HepG2 (cell line): ENCODE measurements at regions not wholly inside any gene's neighbourhood (a gene's known extent, or its start where the extent isn't known, plus 50 kb on each side); places are given as distances from the start of the nearest gene placed in this dataset.

ENCODE experiments used
- AHDC1 ChIP-seq: sonication (generic); formaldehyde crosslinking; IDR thresholded peaks from 2 replicates; pipeline ENCODE4 v1.5.1; 2020; ENCODE audit warnings: mild to moderate bottlenecking, missing genetic modification reagents, borderline replicate concordance
- GRHL1 ChIP-seq: sonication (generic); formaldehyde crosslinking; conservative IDR thresholded peaks from 2 replicates; pipeline ENCODE4 v1.8.0; 2022; ENCODE audit warnings: missing genetic modification reagents
- HOXD1 ChIP-seq: sonication (generic); formaldehyde crosslinking; IDR thresholded peaks from 2 replicates; pipeline ENCODE4 v1.5.0; 2020; ENCODE audit warnings: missing genetic modification reagents
- IRX3 ChIP-seq: sonication (generic); formaldehyde crosslinking; IDR thresholded peaks from 2 replicates; pipeline ENCODE4 v1.8.1; 2023; ENCODE audit warnings: mild to moderate bottlenecking, low read depth, missing genetic modification reagents, borderline replicate concordance
- KLF12 ChIP-seq: sonication (generic); formaldehyde crosslinking; IDR thresholded peaks from 2 replicates; pipeline ENCODE4 v1.4.0; 2020; ENCODE audit warnings: missing genetic modification reagents, borderline replicate concordance
- MIER3 ChIP-seq: IDR thresholded peaks from 2 replicates; pipeline ENCODE4 v1.6.1; 2016; ENCODE audit warnings: missing compliant biosample characterization, borderline replicate concordance
- RARA ChIP-seq: IDR thresholded peaks from 2 replicates; pipeline ENCODE4 v1.6.1; 2016; ENCODE audit warnings: missing genetic modification reagents, missing compliant biosample characterization
- ZNF138 ChIP-seq: sonication (generic); formaldehyde crosslinking; IDR thresholded peaks from 2 replicates; pipeline ENCODE4 v1.5.0; 2020; ENCODE audit warnings: mild to moderate bottlenecking, low read depth, missing genetic modification reagents
- ZNF292 ChIP-seq: sonication (generic); formaldehyde crosslinking; IDR thresholded peaks from 2 replicates; pipeline ENCODE4 v1.8.1; 2022; ENCODE audit warnings: mild to moderate bottlenecking, low read depth, missing genetic modification reagents, borderline replicate concordance
- ZNF616 ChIP-seq: sonication (generic); formaldehyde crosslinking; IDR thresholded peaks from 2 replicates; pipeline ENCODE4 v1.5.0; 2020; ENCODE audit warnings: low read depth, mild to moderate bottlenecking, missing genetic modification reagents
- ZNF646 ChIP-seq: sonication (generic); formaldehyde crosslinking; IDR thresholded peaks from 2 replicates; pipeline ENCODE4 v1.9.0; 2021; ENCODE audit warnings: mild to moderate bottlenecking, missing genetic modification reagents
- ZNF883 ChIP-seq: sonication (generic); formaldehyde crosslinking; IDR thresholded peaks from 2 replicates; pipeline ENCODE4 v1.5.1; 2020; ENCODE audit warnings: mild to moderate bottlenecking, missing genetic modification reagents; ENCODE audit errors: not compliant biosample characterization

- TF ChIP-seq ZNF646 (peak; percentile 52; the same call in 1 of the 2 replicates), IRX3 (CRISPR knock-in tag) (no peak), ZNF292 (peak; percentile 18; the same call in 1 of the 2 replicates), GRHL1 (no peak), AHDC1 (CRISPR knock-in tag) (peak; percentile 79; the same call in 1 of the 2 replicates), ZNF138 (no peak), ZNF616 (CRISPR knock-in tag) (no peak), ZNF883 (CRISPR knock-in tag) (no peak), KLF12 (CRISPR knock-in tag) (no peak), MIER3 (no peak), RARA (CRISPR knock-in tag) (peak; percentile 33; the same call in 1 of the 2 replicates), HOXD1 (CRISPR knock-in tag) (no peak)
These were observed 122.3 kb downstream of the MID1IP1 start (continued) for GRCh38 chrX:38923451-38923969.
